HG02642 (cell line): ENCODE measurements at regions not wholly inside any gene's neighbourhood (a gene's known extent, or its start where the extent isn't known, plus 50 kb on each side); places are given as distances from the start of the nearest gene placed in this dataset.

Experiments
- ATAC-seq: cut with Tn5 transposase; IDR thresholded peaks from one replicate; pipeline ENCODE4 v1.9.1; 2021; ENCODE audit warnings: mild to moderate bottlenecking; ENCODE audit not compliant: unreplicated experiment, poor library complexity

- ATAC-seq: no peak
Measured at GRCh38 chr6:54991761-54992330, 145.3 kb downstream of the FAM83B start.

- peak; percentile 71 for ATAC-seq
Measured at GRCh38 chr6:54992789-54993188, 146.2 kb downstream of the FAM83B start.

DNA sequence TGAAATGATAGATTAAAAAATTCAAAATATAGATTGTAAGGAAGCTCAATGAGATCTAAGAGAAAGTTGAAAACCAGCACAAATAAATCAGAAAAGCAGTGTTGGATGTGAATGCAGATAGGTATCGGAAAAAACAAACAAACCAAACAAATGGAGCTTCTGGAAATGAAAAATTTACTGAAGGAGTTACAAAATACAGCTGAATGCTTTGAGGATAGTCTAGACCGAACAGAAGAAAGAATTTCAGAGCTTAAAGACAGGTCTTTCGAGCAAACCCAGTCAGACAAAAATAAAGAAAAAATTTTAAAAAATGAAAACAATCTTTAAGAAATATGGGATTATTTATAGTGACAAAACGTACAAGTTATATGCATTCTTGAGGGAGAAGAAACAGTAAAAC, 146.7 kb downstream of the FAM83B start:
- no peak for ATAC-seq

- no peak for ATAC-seq
Measured at GRCh38 chr6:54993948-54994347, 147.4 kb downstream of the FAM83B start.

DNA sequence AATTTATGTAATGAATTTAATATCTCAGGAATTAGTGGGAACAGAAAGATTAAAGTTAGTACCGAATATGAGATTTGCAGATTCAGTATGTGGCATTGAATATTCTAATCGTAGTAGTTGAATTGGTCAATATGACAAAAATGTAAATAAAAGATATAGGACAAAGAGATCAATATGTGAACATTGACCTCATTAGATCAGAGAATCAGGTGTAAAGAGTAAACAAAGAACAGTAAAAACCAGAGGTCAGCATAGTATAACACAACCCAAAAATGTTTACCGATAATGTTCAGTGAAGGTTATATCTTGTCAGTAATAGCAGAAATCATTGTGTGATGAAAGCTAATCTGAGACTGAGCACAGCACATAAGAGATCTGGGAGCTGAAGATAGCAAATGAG, 152.0 kb downstream of the FAM83B start:
- no peak for ATAC-seq

DNA sequence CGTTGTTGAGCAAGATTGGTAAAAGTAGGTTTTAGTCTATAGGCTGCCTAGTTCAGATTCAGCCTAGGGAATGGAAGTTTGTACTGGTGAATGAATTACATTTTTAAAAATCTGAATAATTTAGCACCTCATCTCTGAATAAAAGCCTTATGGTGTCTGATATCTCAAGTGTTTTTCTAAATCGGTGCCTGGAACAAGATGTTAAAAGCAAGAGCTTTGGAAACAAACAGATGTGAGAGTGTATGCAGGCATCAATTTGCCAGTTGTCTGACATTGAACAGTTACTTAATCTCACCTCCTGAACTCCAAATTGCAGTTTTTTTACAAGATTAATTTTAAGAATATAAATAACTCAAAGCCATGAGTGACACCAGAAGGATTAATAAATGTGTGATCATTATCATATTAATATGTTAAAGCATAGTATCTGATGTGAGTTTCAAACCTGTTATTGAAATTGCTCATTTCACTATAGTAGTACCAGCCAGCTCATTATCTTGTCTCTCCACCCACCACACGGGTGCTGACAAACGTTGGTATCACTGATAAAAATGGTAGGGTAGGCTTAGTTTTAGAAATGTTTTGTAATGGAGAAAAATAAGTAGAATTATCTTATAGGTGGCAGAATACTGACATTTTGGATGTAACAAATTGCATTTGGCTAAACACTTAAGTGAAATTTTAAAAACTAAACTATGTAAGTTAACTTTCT, 157.3 kb downstream of the FAM83B start:
- ATAC-seq: no peak

DNA sequence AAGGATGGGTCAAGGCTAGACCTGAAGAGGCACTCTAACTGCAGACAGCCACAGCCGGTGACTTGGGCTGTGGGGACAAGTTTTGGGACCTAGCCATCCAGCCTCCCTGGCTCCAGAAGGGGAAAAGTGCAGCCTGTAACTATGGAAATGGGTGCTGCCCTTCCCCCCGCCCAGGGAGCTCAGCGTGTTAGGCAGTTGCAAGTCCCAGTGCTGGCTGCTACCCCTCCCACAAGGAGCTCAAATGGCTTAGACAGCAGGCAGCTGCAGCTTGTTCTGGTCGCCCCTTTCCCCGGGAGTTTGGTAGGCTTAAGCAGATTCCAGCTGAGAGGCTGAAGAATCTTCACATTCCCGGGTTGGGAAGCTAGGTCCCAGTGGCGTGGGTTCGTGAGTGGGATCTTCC, 162.6 kb downstream of the FAM83B start:
- no peak for ATAC-seq

DNA sequence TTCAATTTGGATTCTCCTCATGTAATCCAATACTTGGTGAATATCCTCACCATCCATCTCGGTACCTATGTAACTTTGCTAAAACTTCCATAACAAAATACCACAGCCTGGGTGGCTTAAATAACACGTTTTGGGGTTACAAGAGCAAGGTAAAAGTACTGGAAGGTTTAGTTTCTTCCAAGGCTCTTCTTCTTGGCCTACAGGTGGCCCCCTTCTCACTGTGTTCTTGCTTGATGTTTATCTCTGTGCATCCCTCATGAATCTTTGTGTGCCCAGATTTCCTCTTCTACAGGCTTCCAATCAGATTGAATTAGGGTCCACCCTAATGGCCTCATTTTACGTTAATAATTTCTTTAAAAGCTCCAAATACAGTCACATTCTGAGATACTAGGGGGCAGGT, 163.3 kb upstream of the HCRTR2 start:
- ATAC-seq: no peak

DNA sequence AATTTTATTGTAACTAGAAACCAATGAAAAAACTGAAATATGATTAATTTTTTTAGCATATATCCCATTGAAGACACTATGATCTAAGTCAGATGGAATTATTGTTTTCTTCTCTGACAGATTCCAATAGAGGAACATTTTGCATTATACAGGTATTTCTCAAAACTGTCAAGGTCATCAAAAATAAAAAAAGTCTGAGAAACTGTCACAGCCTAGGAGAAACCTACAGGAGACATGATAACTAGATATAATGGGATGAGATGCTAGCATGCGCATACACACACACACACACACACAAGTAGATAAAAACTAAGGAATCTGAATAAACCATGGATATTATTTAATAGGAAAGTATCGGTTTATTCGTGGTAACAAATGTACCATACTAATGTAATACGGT, 161.9 kb upstream of the HCRTR2 start:
- ATAC-seq: no peak

GRCh38 chr6:55014321-55015088, 159.8 kb upstream of the HCRTR2 start:
- no peak for ATAC-seq

DNA sequence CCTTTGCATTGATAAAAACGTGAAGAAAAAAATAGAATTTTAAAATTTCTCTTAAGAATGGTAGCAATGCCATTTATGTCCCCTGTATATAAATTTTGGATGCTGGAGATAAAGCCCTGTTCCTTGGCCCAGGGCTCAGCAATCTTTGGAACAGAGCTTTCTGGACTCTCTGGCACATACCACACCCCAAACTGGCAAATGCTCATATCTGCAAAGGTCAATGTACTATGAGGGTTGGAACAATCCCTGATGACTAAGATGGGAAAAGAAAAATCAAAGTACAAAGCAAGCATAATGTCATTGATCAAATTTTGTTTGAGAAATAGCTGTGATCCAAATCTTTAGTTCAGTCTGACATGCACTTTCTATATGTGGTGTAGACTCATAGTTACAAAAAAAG, 158.1 kb upstream of the HCRTR2 start:
- ATAC-seq: no peak

GRCh38 chr6:55017555-55018300, 156.6 kb upstream of the HCRTR2 start:
- ATAC-seq: no peak

DNA sequence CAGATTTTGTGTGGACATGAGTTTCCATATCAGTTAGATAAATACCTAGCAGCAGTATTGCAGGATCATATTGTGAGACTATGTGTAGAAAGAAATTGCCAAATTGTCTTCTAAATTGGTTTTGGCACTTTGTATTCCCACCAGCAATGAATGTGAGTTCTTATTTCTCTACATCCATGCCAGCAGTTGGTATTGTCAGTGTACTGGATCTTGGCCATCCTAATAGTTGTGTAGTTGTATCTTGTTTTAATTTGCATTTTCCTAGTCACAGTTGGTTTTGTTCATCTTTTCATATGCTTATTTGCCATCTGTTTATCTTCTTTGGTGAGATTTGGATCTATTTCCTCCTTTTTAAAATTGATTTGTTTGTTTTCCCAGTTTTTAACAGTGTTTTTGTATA, 154.7 kb upstream of the HCRTR2 start:
- no peak for ATAC-seq

DNA sequence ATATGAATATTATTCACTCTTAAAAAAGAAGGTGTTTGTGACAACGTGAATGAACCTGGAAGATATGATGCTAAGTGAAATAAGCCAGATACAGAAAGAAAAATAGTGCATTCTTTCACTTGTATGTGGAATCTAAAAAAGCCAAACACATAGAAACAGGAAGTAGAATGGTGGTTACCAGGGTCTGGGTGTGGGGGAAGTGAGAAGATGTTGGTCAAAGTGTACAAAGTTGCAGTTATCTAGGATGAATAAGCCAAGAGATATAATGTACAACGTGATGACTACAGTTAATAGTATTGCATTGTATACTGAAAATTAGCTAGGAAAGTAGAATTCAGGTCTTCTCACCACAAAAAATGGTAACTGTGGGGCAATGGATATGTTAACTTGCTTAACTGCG, 151.1 kb upstream of the HCRTR2 start:
- ATAC-seq: no peak

DNA sequence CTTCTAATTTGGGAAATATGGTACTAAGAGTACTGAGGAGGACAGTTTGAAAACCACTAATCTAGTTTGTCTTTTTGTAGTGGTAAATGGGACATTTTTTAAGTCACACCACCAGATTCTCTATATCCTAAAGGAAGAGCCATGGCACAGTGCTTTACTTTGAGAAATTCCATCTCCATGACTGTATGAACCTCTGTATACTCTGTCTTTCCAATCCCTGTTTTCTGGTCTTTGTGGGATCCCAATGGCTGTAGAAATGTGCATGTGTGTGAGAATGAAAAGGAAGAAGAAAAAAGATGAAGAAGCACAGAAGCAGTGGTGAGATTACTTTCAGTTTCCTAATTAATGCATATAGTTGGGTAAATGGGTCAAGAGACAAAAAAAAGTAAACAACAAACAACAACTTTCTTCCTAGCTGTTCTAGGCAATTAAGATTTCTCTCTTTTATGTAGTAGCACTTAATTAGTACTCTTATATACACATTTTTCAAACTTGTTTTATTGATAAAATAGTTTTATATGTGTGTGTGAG, 141.2 kb upstream of the HCRTR2 start:
- ATAC-seq: no peak

DNA sequence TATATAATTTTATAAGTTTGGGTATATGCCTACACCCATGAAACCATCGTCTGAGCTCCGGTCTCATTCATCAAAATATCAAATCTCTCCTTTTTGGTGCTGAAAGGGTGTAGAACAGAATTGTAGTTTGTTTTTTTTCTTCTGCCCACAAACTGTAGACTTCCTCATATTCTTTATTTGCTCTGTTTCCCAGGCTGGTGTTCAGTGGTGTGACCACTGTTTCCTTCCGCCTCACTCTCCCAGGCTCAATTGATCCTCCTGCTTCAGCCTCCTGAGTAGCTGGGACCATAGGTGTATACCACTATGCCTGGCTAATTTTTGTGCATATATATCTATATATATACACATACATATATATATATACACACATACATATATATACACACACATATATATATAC, 139.6 kb upstream of the HCRTR2 start:
- ATAC-seq: no peak

GRCh38 chr6:55040102-55040848, 134.0 kb upstream of the HCRTR2 start:
- no peak for ATAC-seq

- no peak for ATAC-seq
Measured at GRCh38 chr6:55046869-55047422, 127.4 kb upstream of the HCRTR2 start.

DNA sequence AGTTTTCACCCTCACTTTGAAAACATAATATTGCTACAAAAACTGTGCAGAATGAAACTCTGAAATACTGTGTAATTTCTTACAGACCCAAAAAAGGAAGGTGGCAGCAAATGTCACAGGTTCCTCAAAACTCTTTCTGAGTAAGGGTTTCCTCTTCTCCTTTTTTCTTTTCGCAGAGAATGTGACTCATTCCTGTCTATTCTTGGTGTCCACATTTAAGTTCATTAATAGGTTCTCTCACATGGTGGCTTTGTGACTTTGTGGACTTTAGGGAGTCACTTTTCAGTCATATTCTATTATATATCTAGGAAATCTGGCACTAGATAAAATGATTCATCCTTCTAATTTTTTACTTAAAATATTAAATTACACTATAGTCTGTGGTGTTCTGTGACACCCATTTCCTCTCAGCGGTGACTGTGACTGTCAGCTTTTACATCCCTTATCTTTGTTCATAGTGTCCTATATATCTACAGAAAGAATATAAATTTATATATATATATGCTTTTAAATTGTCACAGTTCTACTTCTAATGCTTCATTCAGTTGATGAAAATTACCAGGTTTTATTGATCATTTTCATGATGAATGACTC, 126.8 kb upstream of the HCRTR2 start:
- ATAC-seq: no peak
